ENCODE measurements at regions not wholly inside any gene's neighbourhood (a gene's known extent, or its start where the extent isn't known, plus 50 kb on each side); places are given as distances from the start of the nearest gene placed in this dataset.

DNA sequence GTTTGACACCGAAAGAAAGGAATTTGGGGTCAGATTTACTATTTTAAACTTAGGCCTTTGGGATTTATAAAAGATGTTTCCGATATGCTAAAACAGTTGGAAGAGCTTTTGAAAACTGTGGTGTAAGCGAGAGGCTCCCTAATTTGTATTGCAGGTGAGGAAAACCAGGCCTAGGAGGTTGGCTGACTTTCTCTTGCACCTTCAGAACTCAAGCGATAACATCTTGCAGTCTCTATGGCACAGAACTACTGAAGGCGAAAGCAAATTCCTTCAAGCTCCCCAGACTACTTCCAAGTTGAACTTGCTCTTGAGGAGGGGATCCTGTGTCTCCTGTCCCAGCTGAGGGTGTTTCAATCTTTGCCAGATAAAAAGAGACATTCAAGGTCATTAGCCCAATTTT, 685.7 kb downstream of the ADGRL2 start:
- TF ChIP-seq, protein P1, sequence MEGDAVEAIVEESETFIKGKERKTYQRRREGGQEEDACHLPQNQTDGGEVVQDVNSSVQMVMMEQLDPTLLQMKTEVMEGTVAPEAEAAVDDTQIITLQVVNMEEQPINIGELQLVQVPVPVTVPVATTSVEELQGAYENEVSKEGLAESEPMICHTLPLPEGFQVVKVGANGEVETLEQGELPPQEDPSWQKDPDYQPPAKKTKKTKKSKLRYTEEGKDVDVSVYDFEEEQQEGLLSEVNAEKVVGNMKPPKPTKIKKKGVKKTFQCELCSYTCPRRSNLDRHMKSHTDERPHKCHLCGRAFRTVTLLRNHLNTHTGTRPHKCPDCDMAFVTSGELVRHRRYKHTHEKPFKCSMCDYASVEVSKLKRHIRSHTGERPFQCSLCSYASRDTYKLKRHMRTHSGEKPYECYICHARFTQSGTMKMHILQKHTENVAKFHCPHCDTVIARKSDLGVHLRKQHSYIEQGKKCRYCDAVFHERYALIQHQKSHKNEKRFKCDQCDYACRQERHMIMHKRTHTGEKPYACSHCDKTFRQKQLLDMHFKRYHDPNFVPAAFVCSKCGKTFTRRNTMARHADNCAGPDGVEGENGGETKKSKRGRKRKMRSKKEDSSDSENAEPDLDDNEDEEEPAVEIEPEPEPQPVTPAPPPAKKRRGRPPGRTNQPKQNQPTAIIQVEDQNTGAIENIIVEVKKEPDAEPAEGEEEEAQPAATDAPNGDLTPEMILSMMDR (conservative IDR thresholded peaks at IDR 0.05) = no peak
- TF ChIP-seq ZFX (IDR thresholded peaks at IDR 0.05) = no peak

Measured in C4-2B (cell line).